Tibial nerve (tissue), 3 donors: ENCODE measurements at regions not wholly inside any gene's neighbourhood (a gene's known extent, or its start where the extent isn't known, plus 50 kb on each side); places are given as distances from the start of the nearest gene placed in this dataset.

Experiments used
- CTCF ChIP-seq, 5 experiments: fragments of 200-600 bp in 3 of 5; fragments of 450-650 bp in 2 of 5; sonication (generic) in 3 of 5; IDR thresholded peaks; one replicate each; pipeline ENCODE4 v1.5.1; 2016 to 2019; ENCODE audit warnings: antibody characterized with exemption in 5 of 5, mild to moderate bottlenecking in 3 of 5, moderate library complexity in 2 of 5
- POLR2A ChIP-seq, 2 donors: fragments of 450-650 bp; IDR thresholded peaks; one replicate each; pipeline ENCODE4 v1.6.1; 2017; ENCODE audit warnings: antibody characterized with exemption in 2 of 2, mild to moderate bottlenecking in 2 of 2, moderate library complexity in 2 of 2

- TF ChIP-seq CTCF (IDR thresholded peaks at IDR 0.05) (no peak), POLR2A (IDR thresholded peaks at IDR 0.05) (no peak)
Observed at GRCh38 chr3:64739971-64740631, 52.3 kb upstream of the ADAMTS9 start.
